BJ (cell line): ENCODE measurements at regions not wholly inside any gene's neighbourhood (a gene's known extent, or its start where the extent isn't known, plus 50 kb on each side); places are given as distances from the start of the nearest gene placed in this dataset.

Experiments
- CTCF ChIA-PET: fragments of 350-600 bp; formaldehyde crosslinking; extraction: SDS; loops from one replicate; lab custom pipeline; 2021; ENCODE audit warnings: antibody characterized with exemption, inconsistent platforms; lab: Yijun Ruan, JAX
- POLR2A ChIA-PET: fragments of 300-600 bp; sonication (Branson Sonifier 250); formaldehyde crosslinking; extraction: SDS; loops from one replicate; lab custom pipeline; 2021; ENCODE audit warnings: antibody characterized with exemption; lab: Charles Lee
- DNase-seq: peaks from one replicate; pipeline ENCODE4 v3.0.0-alpha.2; 2011; ENCODE audit warnings: low read depth
- H3K27me3 ChIP-seq: 2 replicates; pipeline ENCODE4 v1.6.0; 2011; ENCODE audit warnings: low read length; ENCODE audit not compliant: control insufficient read depth, insufficient read depth
- H3K36me3 ChIP-seq: 2 replicates; pipeline ENCODE4 v1.5.1; 2011; ENCODE audit warnings: low read length; ENCODE audit not compliant: control insufficient read depth, insufficient read depth
- H3K4me3 ChIP-seq: 2 replicates; pipeline ENCODE4 v1.5.1; 2011; ENCODE audit warnings: low read depth, mild to moderate bottlenecking, control low read depth, low read length
- CTCF ChIP-seq: IDR thresholded peaks from 2 replicates; pipeline ENCODE4 v1.5.1; 2011; ENCODE audit warnings: low read depth, mild to moderate bottlenecking, control low read depth, inconsistent platforms, low read length, moderate library complexity; ENCODE audit not compliant: insufficient read depth

- POLR2A ChIA-PET, result no interaction called here
- no peaks in the 10 kb centered on the region for H3K36me3 ChIP-seq
- H3K4me3 ChIP-seq, result no peak overlapping the region
- TF ChIP-seq CTCF, result no peak
- no peaks in the 10 kb centered on the region for H3K27me3 ChIP-seq
- CTCF ChIA-PET, result no interaction called here
- DNase-seq, result no peak
These were observed 76.5 kb upstream of the CHODL start for GRCh38 chr21:18168108-18168507.

GRCh38 chr21:18164933-18165332 is 79.7 kb upstream of the CHODL start:
- TF ChIP-seq CTCF, result no peak
- H3K4me3 ChIP-seq, result no peak overlapping the region
- DNase-seq, result no peak
- CTCF ChIA-PET, result no interaction called here
- H3K36me3 ChIP-seq, result no peaks in the 10 kb centered on the region
- POLR2A ChIA-PET, result no interaction called here
- H3K27me3 ChIP-seq, result no peaks in the 10 kb centered on the region

GRCh38 chr21:18164483-18164882 is 80.2 kb upstream of the CHODL start:
- CTCF ChIA-PET, result no interaction called here
- DNase-seq, result no peak
- Histone ChIP-seq H3K4me3 (no peak overlapping the region), H3K27me3 (no peaks in the 10 kb centered on the region), H3K36me3 (no peaks in the 10 kb centered on the region)
- TF ChIP-seq CTCF, result no peak
- POLR2A ChIA-PET, result no interaction called here

GRCh38 chr21:18163956-18164355 is 80.7 kb upstream of the CHODL start:
- ChIA-PET POLR2A (no interaction called here), CTCF (no interaction called here)
- no peaks in the 10 kb centered on the region for H3K36me3 ChIP-seq
- H3K27me3 ChIP-seq, result no peaks in the 10 kb centered on the region
- H3K4me3 ChIP-seq, result no peak overlapping the region
- TF ChIP-seq CTCF, result no peak
- DNase-seq, result no peak

- Histone ChIP-seq H3K4me3 (no peak overlapping the region), H3K27me3 (no peaks in the 10 kb centered on the region), H3K36me3 (no peaks in the 10 kb centered on the region)
- no peak for DNase-seq
- POLR2A ChIA-PET, result no interaction called here
- CTCF ChIA-PET, result no interaction called here
- no peak for TF ChIP-seq CTCF
These were observed 82.8 kb upstream of the CHODL start for GRCh38 chr21:18161841-18162240.
